ENCODE measurements at regions not wholly inside any gene's neighbourhood (a gene's known extent, or its start where the extent isn't known, plus 50 kb on each side); places are given as distances from the start of the nearest gene placed in this dataset.

DNA sequence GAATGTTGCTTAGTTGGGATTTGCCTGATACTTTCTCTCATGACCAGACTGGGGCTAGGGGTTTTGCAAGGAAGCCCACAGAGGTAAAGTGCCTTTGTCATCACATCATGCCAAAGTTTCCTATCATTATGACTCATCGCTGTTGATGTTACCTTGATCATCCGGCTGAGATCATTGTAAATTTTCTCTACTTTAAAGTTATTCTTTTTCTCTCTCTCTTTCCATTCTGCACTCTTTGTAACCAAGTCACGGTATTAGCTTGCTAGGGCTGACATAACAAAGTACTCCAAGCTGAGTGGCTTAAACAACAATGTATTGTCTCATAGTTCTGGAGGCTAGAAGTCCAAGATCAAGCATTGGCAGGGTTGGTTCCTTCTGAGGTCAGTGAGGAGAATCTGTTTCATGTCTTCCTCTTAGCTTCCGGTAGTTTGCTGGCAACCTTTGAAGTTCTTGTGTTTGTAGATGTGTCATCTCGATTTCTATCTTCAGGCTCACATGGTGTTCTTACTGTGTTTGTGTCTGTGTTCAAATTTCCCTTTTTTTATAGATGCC, 113.0 kb downstream of the DTHD1 start:
- no peak for DNase-seq (ENCODE audit: low read depth, low spot score)

DNA sequence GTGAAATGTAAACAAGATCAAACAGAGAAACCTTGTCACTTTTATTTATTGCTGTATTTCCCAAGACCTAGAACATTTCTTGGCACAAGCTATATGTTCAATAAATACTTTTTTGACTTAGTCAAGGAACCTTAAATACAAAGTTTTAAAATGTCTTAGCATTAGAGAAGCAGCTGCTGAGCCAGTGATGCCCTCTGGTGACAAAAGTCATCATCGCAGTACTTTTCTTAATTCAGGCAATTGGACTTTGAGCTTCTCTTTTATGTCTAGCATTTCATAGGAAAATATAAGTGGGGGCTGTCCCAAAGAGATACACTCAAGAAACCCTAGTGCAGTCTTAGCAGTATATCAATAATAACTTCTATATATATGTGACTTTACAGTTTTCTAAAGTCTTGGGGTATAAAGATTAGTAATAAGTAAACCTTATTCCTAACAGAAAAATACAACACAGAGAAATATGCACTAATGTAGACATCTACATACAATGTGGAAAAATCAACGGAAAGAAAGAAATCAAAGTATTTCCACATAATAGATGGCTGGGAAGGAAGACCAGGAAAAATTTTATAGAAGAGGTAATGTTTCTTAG, 118.4 kb downstream of the DTHD1 start:
- DNase-seq (ENCODE audit: low read depth, low spot score): no peak

- DNase-seq (ENCODE audit: low read depth, low spot score): no peak
These were observed 120.8 kb downstream of the DTHD1 start for GRCh38 chr4:36402008-36402758.

DNA sequence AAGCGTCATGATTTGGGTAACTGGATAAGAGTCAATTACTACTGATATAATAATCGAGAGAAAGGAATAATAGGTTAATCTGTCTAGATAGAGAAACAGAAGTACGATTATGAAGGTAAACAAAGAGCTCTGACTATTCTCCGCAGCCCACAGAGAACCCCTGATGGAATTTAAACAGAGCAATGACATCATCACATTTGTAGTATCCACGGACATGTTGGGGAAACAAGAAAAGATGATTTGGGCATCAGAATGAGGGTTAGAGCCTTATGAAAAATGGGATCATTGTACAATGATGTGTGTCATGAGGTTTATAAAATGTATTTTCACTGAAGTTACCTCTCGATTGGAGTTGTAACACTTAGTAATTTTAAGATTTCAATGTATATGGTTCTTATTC, 129.9 kb downstream of the DTHD1 start:
- DNase-seq (ENCODE audit: low read depth, low spot score): no peak

DNA sequence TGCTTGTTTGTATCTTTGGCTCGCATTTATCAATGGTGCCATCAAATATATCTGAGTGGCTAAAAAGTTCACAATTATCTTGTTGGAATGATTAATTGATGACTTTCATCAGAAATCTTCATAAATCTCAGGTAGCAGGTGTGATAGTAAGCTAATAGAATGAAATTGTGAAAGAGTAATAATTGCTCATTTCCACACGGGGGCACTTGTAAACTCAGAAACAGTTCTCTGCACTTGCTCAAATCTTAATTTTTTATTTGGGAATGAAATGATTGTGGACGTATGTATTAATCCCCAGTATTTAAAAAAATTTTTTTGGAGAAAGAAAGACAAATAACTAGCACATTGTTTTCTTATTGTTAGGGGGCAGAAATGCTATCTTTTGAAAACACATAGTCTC, 132.8 kb downstream of the DTHD1 start:
- no peak for DNase-seq (ENCODE audit: low read depth, low spot score)

DNA sequence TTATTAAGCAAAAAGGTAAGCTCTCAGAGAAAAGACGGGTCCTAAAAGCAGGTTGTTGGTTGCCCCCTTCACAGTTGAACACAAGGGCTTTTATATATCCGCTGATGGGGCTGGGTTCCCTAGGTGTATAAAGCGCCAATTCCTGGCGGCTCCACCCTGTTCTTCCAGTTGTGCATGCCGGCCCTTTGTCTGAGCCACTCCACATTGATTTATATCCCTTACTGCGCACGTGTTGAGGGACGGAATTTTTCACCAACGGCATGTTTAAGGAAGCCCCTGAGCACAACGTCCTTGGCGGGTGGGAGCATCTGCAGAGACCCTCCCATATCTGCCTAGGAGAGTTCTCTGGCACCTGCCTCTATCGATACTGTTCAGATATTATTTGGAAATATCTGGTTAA, 135.7 kb downstream of the DTHD1 start:
- DNase-seq (ENCODE audit: low read depth, low spot score): no peak

- peak; percentile 33 for DNase-seq (ENCODE audit: low read depth, low spot score)
These were observed 138.8 kb downstream of the DTHD1 start for GRCh38 chr4:36420111-36420679.

GRCh38 chr4:36422607-36423006, 141.2 kb downstream of the DTHD1 start:
- DNase-seq (ENCODE audit: low read depth, low spot score): no peak

- no peak for DNase-seq (ENCODE audit: low read depth, low spot score)
These were observed 145.3 kb downstream of the DTHD1 start for GRCh38 chr4:36426741-36427140.

DNA sequence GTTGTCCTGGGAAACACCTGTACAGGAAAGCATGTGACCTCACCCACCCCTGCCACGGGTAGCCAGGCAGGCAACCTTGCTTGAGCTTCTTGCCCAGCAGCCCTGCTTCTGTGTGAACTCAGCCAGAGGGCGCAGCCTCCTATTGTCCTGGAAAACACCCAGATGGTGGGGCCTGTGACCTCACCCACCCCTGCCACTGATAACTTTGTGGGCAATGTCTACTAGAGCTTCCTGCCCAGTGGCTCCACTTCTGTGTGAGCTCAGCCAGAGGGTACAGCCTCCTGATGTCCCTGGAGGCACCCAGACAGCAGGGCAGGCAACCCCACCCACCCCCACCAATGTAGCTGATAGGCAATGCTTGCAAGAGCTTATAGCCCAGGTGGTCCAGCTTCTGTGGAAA, 146.3 kb downstream of the DTHD1 start:
- no peak for DNase-seq (ENCODE audit: low read depth, low spot score)

DNA sequence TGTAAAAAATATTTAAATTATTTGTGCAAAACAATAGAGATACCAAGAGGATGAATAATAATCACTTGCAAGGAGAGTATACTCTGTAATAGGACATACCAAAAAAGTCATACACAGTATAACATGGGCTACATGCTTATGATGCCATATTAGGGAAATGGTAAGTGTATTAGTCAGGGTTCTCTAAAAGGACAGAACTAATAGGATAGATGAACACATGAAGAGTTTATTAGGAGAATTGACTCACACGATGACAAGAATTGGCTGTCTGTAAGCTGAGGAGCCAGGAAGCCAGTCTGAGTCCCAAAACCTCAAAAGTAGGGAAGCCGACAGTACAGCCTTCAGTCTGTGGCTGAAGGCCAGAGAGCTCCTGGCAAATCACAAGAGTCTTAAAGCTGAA, 151.2 kb downstream of the DTHD1 start:
- no peak for DNase-seq (ENCODE audit: low read depth, low spot score)

GRCh38 chr4:36439556-36439955, 158.1 kb downstream of the DTHD1 start:
- DNase-seq (ENCODE audit: low read depth, low spot score): no peak

DNA sequence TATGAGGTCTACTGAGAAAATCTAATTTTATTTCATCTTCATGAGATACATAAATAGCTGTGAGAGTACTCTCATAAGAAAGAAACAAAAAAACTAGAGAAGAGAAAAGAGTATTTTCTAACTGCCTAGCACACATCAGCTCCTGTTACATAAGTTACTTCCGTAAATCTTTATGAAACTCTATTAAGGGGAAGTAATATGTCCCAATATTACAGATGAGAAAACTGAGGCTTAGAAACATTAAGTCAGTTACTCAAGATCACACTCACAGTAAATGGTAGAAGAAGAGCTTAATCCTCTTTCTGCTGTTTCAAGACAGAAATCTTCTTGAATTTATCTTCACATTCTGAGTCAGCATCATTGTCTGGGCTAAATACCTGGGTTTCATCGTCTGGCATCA, 164.1 kb downstream of the DTHD1 start:
- DNase-seq (ENCODE audit: low read depth, low spot score): no peak

DNA sequence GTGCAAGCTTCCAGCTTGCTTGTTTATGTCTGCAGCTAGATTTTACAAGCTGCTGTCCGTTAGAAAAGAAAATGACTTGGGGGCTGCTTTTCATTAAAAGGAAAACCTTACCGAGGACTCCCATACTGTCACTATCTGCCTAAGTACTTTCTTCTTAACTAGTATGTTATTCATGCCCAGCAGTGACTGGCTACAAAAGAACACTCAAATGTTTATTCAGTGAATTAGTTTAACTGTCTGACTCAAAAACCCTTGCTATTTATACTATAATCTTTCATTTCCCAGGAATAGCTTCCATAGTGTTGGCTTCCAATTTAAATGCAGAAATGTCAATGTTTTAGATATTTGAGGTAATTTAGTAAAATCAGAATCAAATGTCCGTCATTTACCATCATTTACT, 164.9 kb downstream of the DTHD1 start:
- DNase-seq (ENCODE audit: low read depth, low spot score): no peak

- DNase-seq (ENCODE audit: low read depth, low spot score): no peak
These were observed 179.9 kb downstream of the DTHD1 start for GRCh38 chr4:36461344-36461743.

DNA sequence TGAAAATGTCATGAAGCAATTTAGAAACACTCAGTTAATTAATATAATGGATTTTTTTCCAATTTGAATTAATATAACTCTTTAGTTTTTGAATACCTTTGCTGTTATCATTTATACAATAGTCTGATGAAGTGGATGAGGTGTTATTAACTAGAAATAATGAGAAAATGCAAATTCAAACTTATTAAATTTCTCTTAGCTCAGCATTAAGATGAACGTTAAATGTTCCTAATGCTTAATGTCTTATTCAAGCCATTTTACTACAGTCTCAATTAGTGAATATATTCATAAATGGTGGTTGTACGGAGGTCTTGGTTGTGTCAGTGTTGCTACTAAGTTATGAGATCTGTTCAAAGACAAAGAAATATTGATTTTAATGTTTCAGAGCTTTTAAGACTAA, 186.3 kb downstream of the DTHD1 start:
- DNase-seq (ENCODE audit: low read depth, low spot score): no peak

- no peak for DNase-seq (ENCODE audit: low read depth, low spot score)
These were observed 190.5 kb downstream of the DTHD1 start for GRCh38 chr4:36471903-36472302.

DNA sequence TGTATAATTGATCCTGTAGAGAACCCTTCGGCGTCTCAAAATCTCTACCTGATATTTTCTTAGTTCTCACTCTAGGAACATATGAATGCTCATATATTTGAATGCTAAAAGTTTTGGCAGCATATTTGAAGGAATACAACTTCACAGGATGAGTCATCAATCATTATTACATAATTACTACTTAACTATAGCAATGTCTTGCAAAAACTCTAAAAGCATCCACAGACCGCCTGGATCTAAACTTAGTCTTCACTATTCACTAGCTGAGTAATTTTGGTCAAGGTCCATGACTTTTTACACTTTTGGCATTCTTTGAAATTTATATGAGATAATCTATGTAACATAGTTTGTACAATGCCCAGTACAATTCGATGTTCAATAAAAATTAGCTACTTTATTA, 194.7 kb downstream of the DTHD1 start:
- DNase-seq (ENCODE audit: low read depth, low spot score): no peak

GRCh38 chr4:36477861-36478260, 196.4 kb downstream of the DTHD1 start:
- no peak for DNase-seq (ENCODE audit: low read depth, low spot score)

GRCh38 chr4:36485885-36486284, 204.5 kb downstream of the DTHD1 start:
- DNase-seq (ENCODE audit: low read depth, low spot score): no peak

DNA sequence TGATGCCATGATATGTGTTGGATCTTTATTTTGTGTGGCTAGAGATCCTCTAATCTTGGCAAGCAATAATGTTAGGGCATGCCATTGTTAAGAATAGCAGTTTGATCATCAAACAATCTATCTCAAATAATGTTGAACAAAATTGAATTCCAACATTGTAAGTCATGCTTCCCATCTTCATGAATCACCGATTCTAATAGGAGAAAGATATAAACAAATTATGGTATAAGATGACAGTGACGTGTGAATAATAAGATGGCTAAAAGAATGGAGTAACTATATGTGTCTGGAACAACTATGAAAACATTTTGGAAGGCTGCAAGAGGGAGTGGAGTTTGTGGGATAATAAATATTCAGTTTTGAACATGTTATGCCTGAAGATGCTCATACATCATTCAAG, 208.4 kb downstream of the DTHD1 start:
- DNase-seq (ENCODE audit: low read depth, low spot score): no peak

- DNase-seq (ENCODE audit: low read depth, low spot score): no peak
These were observed 210.6 kb downstream of the DTHD1 start for GRCh38 chr4:36492041-36492440.

DNA sequence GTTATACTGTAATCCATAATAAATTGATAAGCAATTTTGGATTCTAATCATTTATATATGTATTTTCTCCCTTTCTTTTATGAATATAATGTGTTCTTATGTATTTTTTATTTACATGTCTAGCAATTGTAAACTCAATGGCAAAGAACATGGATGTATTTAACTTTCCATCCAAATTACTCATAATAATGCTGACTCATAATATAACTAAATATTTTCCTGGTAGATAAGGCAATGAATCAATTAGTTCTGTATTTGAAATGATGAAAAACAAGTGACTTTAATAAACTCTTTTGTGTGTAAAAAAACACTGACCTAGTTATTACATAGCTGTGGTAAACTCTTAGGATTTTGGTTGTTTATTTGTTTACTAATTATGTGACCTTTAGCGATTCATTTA, 211.2 kb downstream of the DTHD1 start:
- no peak for DNase-seq (ENCODE audit: low read depth, low spot score)
